ENCODE measurements at regions not wholly inside any gene's neighbourhood (a gene's known extent, or its start where the extent isn't known, plus 50 kb on each side); places are given as distances from the start of the nearest gene placed in this dataset.

DNA sequence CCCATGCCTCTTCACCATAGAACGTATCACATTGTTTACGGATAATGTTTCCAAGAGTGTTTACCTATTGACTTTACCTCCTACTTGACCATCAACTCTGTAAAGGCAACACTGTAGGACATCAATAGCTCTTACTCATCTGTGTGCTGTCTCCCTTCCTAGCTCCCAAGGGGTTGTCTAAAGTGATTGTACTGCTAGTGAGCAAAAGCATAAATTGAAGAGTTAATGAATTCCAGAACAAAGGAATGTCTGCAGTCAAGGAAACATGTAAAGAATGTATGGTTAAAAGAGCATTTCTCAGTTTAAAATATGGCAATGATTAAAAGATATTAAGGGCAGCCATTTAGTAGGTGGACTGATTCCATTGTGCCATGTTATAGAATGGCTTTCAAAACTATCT lies 985.4 kb downstream of the TBC1D32 start:
- WGBS, 2 donors, result 91 to 92% methylated on average over 2 of the region's 2 CpGs

DNA sequence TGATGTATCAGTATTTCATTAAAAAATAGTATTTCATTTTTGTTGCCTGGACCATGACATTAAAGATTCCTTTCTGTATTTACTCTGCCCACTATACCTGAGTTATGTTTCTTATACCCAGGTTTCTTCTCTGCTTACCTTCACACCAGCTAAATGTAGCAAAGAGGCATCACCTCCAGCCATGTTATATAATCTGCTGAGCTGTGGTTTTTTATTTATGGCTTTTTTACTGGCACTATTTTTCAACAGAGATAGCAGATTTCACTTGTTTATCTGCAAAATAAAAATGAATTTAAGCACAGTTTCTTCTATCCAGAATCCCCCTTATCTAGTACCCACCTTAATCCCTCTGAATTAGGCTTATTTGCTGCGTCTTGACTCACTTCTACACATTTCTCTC lies 979.0 kb upstream of the MAN1A1 start:
- no peak for TF ChIP-seq POLR2A (IDR thresholded peaks at IDR 0.05)
- no peak for TF ChIP-seq EP300 (IDR thresholded peaks at IDR 0.05)
- TF ChIP-seq, protein P1, sequence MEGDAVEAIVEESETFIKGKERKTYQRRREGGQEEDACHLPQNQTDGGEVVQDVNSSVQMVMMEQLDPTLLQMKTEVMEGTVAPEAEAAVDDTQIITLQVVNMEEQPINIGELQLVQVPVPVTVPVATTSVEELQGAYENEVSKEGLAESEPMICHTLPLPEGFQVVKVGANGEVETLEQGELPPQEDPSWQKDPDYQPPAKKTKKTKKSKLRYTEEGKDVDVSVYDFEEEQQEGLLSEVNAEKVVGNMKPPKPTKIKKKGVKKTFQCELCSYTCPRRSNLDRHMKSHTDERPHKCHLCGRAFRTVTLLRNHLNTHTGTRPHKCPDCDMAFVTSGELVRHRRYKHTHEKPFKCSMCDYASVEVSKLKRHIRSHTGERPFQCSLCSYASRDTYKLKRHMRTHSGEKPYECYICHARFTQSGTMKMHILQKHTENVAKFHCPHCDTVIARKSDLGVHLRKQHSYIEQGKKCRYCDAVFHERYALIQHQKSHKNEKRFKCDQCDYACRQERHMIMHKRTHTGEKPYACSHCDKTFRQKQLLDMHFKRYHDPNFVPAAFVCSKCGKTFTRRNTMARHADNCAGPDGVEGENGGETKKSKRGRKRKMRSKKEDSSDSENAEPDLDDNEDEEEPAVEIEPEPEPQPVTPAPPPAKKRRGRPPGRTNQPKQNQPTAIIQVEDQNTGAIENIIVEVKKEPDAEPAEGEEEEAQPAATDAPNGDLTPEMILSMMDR (IDR thresholded peaks at IDR 0.05), result no peak
- Histone ChIP-seq H3K27ac (no peak overlapping the region), H3K36me3 (no peaks in the 10 kb centered on the region), H3K9me3 (peaks cover 0 to under 1% (median 0%) of the 10 kb centered on the region in 4 donors), H3K4me3 (no peak overlapping the region), H3K4me1 (no peaks in the 10 kb centered on the region), H3K27me3 (no peaks in the 10 kb centered on the region)
- WGBS, 2 donors, result 78% methylated on average over 1 of the region's 1 CpG
- DNase-seq (ENCODE audit: low spot score in 2 of 2), result no peak

More for the DNA sequence above, 985.4 kb downstream of the TBC1D32 start:
- no peak for DNase-seq (ENCODE audit: low spot score in 2 of 2)
- no peaks in the 10 kb centered on the region for H3K36me3 ChIP-seq
- TF ChIP-seq, protein P1 (IDR thresholded peaks at IDR 0.05), result no peak
- TF ChIP-seq POLR2A (IDR thresholded peaks at IDR 0.05) (no peak), EP300 (IDR thresholded peaks at IDR 0.05) (no peak)
- no peaks in the 10 kb centered on the region for H3K4me1 ChIP-seq
- no peaks in the 10 kb centered on the region for H3K9me3 ChIP-seq
- H3K4me3 ChIP-seq, result no peak overlapping the region
- no peaks in the 10 kb centered on the region for H3K27me3 ChIP-seq
- H3K27ac ChIP-seq, result no peak overlapping the region

DNA sequence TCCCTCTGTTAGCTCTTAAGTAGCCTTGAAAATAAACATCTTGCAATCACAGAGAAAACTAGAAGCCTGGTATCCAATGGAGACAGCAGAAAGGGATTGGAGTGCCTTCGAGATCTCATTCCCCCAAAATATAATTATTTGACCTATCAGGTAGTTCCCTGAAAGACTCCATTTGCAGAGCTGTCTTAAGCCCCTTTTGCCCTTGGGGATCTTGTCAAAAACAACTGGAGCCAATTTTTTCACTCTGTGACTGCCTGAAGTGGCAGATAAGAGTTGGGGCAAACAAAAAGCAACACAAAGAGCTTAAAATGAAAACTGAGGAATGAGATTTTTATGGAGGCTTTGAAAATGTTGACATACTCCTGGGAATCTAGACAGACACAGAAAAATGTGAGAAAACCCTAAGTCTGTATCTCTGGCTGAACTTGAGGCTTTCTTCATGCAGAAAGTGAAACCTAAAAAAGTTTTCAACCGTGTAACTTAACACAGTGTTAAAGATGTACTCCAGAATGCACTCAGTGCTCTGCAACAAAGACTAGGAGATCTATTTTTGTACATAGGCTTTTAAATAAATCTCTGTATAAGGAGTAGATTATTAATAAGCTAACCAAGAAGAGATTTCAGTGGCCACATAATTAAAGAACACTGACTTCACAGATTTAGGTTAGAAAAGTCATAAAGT lies 971.1 kb upstream of the MAN1A1 start:
- Histone ChIP-seq H3K4me1 (no peaks in the 10 kb centered on the region), H3K27ac (no peak overlapping the region), H3K36me3 (no peaks in the 10 kb centered on the region), H3K9me3 (peaks cover 0 to 22% (median 2%) of the 10 kb centered on the region in 4 donors), H3K27me3 (no peaks in the 10 kb centered on the region), H3K4me3 (no peak overlapping the region)
- no peak for DNase-seq (ENCODE audit: low spot score in 2 of 2)
- 49 to 61% methylated on average over 2 of the region's 2 CpGs for WGBS, 2 donors
- TF ChIP-seq POLR2A (IDR thresholded peaks at IDR 0.05), result no peak
- no peak for TF ChIP-seq EP300 (IDR thresholded peaks at IDR 0.05)
- TF ChIP-seq, protein P1 (IDR thresholded peaks at IDR 0.05), result no peak

DNA sequence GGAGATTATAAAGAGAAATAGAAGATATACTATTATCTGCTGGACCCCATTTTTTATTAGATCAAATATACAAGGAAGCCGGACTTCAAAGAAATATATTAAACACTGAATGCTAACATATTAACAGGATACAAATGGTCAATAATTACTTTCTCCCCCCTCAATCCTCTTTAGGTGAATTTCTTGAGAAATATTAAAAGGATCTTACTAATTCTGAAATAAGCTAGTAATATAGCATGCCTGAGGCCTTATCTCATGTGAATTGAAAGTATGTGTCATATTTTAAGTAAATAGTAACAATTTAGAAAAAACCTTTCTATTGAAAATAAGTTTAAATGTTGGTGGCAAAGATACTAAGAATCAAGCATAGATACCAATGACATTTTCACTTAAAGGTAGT lies 954.7 kb upstream of the MAN1A1 start:
- Histone ChIP-seq H3K27me3 (no peaks in the 10 kb centered on the region), H3K27ac (no peak overlapping the region), H3K4me1 (no peaks in the 10 kb centered on the region), H3K36me3 (no peaks in the 10 kb centered on the region), H3K4me3 (no peak overlapping the region), H3K9me3 (no peaks in the 10 kb centered on the region)
- DNase-seq (ENCODE audit: low spot score in 2 of 2), result no peak
- 93 to 98% methylated on average over 1 of the region's 1 CpG for WGBS, 2 donors
- TF ChIP-seq, protein P1 (IDR thresholded peaks at IDR 0.05), result no peak
- TF ChIP-seq POLR2A (IDR thresholded peaks at IDR 0.05) (no peak), EP300 (IDR thresholded peaks at IDR 0.05) (no peak)

DNA sequence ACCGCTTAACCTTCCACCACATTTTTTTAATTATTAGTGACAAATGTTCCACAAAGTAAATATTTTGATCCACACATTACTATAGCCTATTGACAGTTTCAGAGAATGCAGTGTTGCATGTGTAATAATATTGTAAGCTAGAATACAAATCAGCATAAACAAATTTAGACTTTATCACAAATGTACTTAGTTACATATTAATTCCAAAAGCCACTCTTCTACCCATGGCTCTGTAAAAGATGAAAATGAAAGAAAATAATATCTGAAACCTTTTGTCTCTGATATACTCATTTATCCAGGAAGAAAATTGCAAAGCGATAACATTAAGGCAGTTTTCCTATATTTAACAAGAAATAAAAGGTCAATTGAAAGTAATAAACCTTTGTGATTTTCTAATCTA lies 954.0 kb upstream of the MAN1A1 start:
- Histone ChIP-seq H3K9me3 (no peaks in the 10 kb centered on the region), H3K27ac (no peak overlapping the region), H3K27me3 (no peaks in the 10 kb centered on the region), H3K4me1 (no peaks in the 10 kb centered on the region), H3K4me3 (no peak overlapping the region), H3K36me3 (no peaks in the 10 kb centered on the region)
- TF ChIP-seq, protein P1 (IDR thresholded peaks at IDR 0.05), result no peak
- TF ChIP-seq POLR2A (IDR thresholded peaks at IDR 0.05) (no peak), EP300 (IDR thresholded peaks at IDR 0.05) (no peak)
- DNase-seq (ENCODE audit: low spot score in 2 of 2), result no peak
- WGBS, 2 donors, result 90 to 97% methylated on average over 2 of the region's 2 CpGs

Measured in tibial nerve (tissue), 4 donors.